NCI-H2171 treated with DMSO at 0.1 percent for 48 hours (cell line): ENCODE measurements at regions not wholly inside any gene's neighbourhood (a gene's known extent, or its start where the extent isn't known, plus 50 kb on each side); places are given as distances from the start of the nearest gene placed in this dataset.

Experiments used
- DNase-seq: peaks from one replicate; lab custom pipeline; 2025; lab: John Stamatoyannopoulos, UW

DNA sequence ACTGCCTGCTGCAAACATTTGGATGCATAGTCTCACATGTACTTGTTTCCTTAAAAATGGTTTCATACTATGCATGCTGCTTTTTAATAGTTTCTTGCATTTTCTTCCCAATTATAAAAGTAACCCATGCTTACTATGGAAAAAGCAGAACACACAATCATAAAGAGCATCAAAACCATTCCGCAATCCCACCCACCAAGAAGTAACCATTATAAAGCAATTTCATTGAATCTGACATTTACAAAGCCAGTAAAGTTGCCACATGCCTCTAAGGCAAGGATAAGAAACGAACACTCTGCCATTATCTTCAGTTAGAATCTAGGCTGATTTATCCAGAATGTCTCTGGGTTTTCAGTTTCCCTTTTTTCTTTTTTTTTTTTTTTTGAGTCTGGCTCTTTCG lies 92.7 kb upstream of the OSMR start:
- DNase-seq = no peak

GRCh38 chr5:38753776-38754175 lies 92.0 kb upstream of the OSMR start:
- DNase-seq = no peak

DNA sequence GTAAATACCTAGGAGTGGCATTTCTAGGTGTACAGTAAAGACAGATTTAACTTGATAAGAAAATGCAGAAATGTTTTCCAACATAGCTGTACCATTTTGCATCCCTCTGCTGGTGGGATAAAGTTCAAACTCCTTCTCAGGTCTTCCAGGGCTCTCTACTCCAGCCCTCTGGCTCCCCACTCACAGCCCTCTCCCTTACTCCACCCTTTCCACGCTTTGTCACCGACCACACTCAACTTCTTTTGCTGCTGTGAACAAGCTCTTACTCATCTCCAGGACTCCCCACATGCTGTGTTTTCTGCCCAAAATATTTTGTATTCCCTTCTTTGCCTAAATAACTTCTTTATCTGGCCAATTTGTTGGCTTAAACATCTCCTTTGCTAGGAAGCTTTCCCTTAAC lies 90.6 kb upstream of the OSMR start:
- no peak for DNase-seq

GRCh38 chr5:38756068-38756467 lies 89.7 kb upstream of the OSMR start:
- no peak for DNase-seq

GRCh38 chr5:38757451-38758245 lies 88.2 kb upstream of the OSMR start:
- no peak for DNase-seq

DNA sequence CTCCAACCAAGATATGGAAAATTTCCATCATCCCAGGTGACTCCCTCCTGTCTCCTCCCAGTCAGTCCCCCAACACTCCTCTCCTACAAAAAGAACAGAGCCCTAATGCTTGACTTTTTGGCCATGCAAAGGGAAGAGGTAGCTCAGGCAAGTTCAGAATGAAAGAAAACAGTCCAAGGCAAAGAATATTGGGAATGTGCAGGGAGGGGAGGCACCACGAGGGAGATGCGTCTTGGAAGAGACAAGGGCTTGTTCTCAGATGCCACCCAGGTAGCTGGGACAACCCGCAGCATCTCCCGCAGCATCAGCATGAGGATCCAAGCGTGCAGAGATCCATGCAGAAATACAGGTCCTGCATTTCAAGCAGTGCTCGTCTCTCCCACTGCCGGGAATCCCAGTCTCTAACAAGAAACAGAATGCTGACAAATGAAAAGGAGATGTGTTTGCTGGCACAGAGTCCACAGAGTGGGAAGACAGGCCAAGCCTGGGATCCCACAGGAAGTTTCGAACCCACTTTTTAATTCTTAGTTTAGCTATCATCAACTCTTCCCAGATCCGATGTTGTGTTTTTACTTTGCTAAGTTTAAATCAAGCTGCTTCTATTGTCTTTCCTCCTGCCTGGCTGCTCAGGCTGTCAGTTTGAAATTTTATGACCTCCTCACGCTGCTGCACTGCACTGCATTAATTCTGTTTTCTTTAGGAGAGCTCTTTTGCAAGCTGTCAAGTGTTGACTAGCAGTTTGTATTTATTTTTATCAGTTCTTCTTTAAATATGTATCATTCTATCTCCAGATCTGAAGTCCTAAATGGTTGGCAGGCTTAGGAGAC lies 86.8 kb upstream of the OSMR start:
- DNase-seq = no peak

- DNase-seq = no peak
Observed at GRCh38 chr5:38764937-38765391, 80.8 kb upstream of the OSMR start.

DNA sequence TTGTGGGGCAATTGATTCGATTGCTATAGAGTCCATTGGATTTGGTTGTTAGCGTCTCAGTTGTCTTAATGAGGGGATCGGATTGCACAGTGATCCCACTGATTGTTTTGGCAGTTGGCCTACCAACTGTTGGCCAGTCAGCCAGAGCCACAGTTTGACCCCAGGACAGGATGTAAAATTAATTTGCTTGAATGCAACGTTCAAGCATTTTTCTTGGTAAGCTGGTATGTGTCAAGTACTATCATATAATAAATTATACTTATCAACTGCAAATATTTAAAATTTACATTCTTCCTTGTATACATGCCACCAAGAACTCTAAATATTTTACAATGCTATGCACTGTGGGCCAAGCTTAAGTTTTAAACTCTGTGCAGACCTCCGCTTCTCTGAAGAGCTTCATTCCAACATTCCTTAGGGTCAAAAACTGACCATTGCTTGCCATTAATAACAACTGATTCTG lies 80.4 kb upstream of the OSMR start:
- DNase-seq = no peak

- no peak for DNase-seq
Observed at GRCh38 chr5:38766151-38766550, 79.7 kb upstream of the OSMR start.

- no peak for DNase-seq
Observed at GRCh38 chr5:38768412-38769211, 77.2 kb upstream of the OSMR start.

GRCh38 chr5:38772471-38772870 lies 73.3 kb upstream of the OSMR start:
- no peak for DNase-seq

GRCh38 chr5:38775218-38775840 lies 70.5 kb upstream of the OSMR start:
- no peak for DNase-seq

- no peak for DNase-seq
Observed at GRCh38 chr5:38776149-38776896, 69.5 kb upstream of the OSMR start.

DNA sequence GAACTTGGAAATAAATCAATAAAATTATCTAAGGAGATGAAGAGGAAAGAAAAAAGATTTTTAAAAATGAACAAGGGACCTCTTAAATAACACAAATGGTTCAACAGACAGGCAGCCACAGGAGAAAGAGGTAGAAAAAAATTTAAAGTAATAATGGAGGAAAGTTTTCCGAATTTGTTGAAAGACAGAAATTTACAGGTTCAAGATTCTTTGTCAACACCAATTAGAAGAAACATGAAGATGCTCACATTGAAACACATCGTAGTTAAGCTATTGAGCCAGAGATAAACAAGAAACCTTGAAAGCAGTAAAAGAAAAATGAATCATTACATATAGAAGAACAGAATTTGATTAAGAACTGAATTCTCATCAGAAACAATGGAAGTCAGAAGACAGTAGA lies 68.7 kb upstream of the OSMR start:
- no peak for DNase-seq

GRCh38 chr5:38780316-38780715 lies 65.5 kb upstream of the OSMR start:
- DNase-seq = no peak

DNA sequence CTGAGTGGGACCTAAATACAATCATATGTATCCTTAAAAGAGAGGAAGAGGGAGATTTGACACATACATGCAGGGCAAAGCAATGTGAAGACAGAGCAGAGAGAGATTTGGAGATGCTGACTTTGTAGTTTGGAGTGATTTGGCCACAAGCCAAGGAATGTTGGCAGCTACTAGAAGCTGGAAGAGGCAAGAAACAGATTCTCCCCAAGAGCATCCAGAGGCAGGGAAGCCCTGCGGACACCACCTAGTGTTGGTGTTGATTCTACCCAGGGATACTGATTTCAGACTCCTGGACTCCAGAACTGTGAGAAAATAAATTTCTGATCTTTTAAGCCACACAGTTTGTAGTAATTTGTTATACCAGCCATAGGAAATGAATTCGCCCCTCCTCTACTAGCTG lies 64.9 kb upstream of the OSMR start:
- peak; percentile 54 for DNase-seq

- DNase-seq = no peak
Observed at GRCh38 chr5:38782180-38782835, 63.5 kb upstream of the OSMR start.

DNA sequence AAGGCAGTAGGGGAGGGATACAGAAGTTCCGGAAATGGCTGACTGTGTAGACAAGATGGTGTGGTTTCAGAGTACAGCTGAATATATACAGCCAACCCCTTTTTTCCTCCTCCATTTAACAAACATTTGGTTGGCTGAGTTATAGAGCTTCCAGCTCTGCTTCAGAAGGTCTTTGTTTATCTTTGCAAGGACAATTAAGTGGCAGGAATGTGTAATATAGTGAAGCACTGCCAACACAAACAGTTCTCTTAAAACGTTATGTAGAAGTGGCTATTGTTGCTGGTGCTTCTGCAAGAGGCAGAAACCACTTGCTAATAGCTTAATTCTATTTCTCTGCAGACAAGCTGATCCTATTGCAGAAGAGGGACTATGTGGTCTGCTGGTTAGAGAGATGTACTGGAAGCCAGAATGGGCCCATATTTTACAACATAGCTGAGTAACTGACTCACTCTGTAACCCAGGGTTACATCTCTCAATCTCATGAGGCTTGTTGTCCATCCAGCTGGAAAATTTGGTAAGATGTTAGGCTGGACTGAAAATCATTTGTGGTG lies 62.7 kb upstream of the OSMR start:
- DNase-seq = peak; percentile 44

- DNase-seq = no peak
Observed at GRCh38 chr5:38789134-38789533, 56.7 kb upstream of the OSMR start.

DNA sequence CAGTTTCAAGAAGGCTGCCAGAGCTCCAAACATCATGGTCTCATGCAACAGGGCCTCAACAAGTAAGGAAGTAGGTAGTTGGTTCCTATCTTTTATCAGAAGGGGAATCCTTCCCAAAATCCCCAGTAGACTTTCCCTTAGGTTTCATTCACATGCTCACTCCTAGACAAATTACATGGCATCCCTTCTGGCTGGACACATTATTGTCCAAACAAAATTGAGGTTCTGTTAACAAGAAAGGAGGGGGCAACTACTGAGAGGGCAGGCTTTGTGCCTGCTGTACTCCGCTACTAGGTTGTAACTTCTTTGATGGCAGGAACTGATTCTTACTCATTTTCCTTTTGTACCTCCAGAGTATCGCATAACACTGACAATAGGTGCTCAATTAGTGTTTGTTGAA lies 56.0 kb upstream of the OSMR start:
- DNase-seq = no peak
